Right renal cortex interstitium (tissue), 3 donors: ENCODE measurements at regions not wholly inside any gene's neighbourhood (a gene's known extent, or its start where the extent isn't known, plus 50 kb on each side); places are given as distances from the start of the nearest gene placed in this dataset.
"Not testable (repeated sequence)": the region's sequence is repeated elsewhere in the genome, so short reads cannot be mapped to it uniquely, and the experiment has no call there.

Source experiments
- DNase-seq, 3 donors: peaks; one replicate each; pipeline ENCODE4 v3.0.0-alpha.2; 2013; ENCODE audit warnings: low read depth in 3 of 3, low spot score in 2 of 3

- DNase-seq: no peak
Observed at GRCh38 chr6:102885165-102885564, 1491.7 kb downstream of the GRIK2 start.

- no peak for DNase-seq
Observed at GRCh38 chr6:102853249-102853955, 1459.9 kb downstream of the GRIK2 start.

- no peak for DNase-seq
Observed at GRCh38 chr6:102848796-102849195, 1455.3 kb downstream of the GRIK2 start.

GRCh38 chr6:102848210-102848609, 1454.7 kb downstream of the GRIK2 start:
- no peak for DNase-seq

- peak in 1 of 3 donors; percentile 8 for DNase-seq
Observed at GRCh38 chr6:102841060-102841459, 1447.6 kb downstream of the GRIK2 start.

- DNase-seq: no peak
Observed at GRCh38 chr6:102832021-102832420, 1438.5 kb downstream of the GRIK2 start.

GRCh38 chr6:102820098-102820497, 1426.6 kb downstream of the GRIK2 start:
- no peak for DNase-seq

- DNase-seq: no peak
Observed at GRCh38 chr6:102815207-102815606, 1421.7 kb downstream of the GRIK2 start.

- DNase-seq: no peak
Observed at GRCh38 chr6:102813489-102814275, 1420.2 kb downstream of the GRIK2 start.

- DNase-seq: no peak
Observed at GRCh38 chr6:102812242-102812641, 1418.7 kb downstream of the GRIK2 start.

GRCh38 chr6:102808944-102809505, 1415.5 kb downstream of the GRIK2 start:
- DNase-seq: not testable (repeated sequence)

- no peak for DNase-seq
Observed at GRCh38 chr6:102799051-102799450, 1405.5 kb downstream of the GRIK2 start.

GRCh38 chr6:102798636-102799035, 1405.1 kb downstream of the GRIK2 start:
- no peak for DNase-seq

GRCh38 chr6:102793752-102794151, 1400.2 kb downstream of the GRIK2 start:
- no peak for DNase-seq

- DNase-seq: no peak
Observed at GRCh38 chr6:102774326-102774725, 1380.8 kb downstream of the GRIK2 start.

- no peak for DNase-seq
Observed at GRCh38 chr6:102773636-102774035, 1380.1 kb downstream of the GRIK2 start.

GRCh38 chr6:102766963-102767362, 1373.5 kb downstream of the GRIK2 start:
- no peak for DNase-seq

GRCh38 chr6:102764317-102764716, 1370.8 kb downstream of the GRIK2 start:
- DNase-seq: no peak

GRCh38 chr6:102763891-102764290, 1370.4 kb downstream of the GRIK2 start:
- no peak for DNase-seq

- DNase-seq: no peak
Observed at GRCh38 chr6:102761872-102762271, 1368.4 kb downstream of the GRIK2 start.

GRCh38 chr6:102759415-102759814, 1365.9 kb downstream of the GRIK2 start:
- no peak for DNase-seq

GRCh38 chr6:102758536-102758935, 1365.0 kb downstream of the GRIK2 start:
- DNase-seq: not testable (repeated sequence)
